HG03196 (cell line): ENCODE measurements at regions not wholly inside any gene's neighbourhood (a gene's known extent, or its start where the extent isn't known, plus 50 kb on each side); places are given as distances from the start of the nearest gene placed in this dataset.

Experiments
- ATAC-seq: cut with Tn5 transposase; IDR thresholded peaks from one replicate; pipeline ENCODE4 v1.9.1; 2021; ENCODE audit not compliant: unreplicated experiment

DNA sequence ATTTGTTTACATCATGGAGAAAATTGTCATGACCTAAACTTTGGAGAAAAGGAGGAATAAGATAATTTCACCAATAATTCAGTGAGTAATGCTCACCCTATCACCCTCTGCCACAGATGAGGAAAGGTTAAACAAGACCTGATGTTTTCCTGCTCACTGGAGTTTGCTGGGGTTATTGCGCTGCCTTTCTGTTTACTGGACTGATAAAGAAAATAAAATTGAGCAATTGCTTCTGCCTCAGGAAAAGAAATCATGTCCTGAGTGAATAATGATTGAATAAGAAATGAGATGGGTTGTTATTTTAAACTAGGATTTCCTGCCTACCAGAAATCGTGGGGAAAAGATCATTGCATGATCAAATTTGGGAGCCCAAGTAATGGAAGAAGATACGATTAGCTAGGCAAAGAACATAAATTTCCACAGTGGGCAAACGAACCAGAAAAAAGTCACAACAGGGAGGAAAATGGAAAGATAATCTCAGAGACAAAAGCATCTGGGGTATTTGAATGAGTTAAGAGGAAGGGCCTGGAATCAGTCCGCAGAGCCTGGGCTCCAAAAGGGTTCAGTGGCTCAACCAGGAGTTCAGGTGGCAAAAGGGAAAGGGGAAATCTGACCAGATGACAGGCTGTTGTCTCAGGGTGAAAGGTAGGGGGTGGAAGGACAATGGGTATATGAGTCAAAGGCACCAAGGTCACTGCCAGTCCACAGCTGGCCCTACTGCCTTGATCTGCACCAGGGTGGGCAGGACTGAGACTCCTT lies 146.8 kb downstream of the FAM43A start:
- ATAC-seq, result no peak

DNA sequence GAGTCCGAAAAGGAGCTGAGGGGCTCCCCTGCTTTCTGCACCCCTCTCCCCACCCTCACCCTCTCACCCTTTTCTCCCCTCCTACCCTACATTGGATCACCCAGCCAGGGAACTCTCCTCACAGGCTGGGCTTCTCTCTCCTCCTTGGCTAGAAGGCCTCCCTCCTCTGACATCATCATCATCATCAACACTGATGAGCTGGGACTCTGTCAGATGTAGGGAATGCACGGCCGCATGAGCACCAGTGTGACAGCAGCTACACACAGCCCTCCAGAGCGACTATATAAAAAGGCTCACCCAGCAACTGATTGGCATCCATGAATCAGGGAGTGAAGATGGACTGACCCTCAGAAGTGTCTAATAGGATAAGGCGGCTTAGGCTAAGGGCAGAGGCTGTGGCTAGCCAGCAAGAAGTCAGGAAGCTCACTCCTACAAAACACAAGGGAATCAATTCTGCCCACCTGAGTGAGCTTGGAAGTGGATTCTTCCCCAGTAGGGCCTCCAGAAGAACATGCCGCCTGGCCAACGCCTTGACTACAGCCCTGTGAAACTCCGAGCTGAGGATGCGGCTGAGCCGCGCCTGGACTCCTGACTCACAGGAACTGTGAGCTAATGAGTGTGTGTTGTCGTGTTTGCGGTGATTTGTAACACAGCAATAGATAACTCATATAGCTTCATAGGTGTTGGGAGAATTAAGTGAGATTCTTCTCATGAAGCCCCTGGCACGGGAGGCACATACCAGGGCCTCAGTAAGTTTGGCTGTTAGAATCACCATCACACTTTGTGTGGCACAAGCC lies 147.6 kb downstream of the FAM43A start:
- ATAC-seq, result no peak

DNA sequence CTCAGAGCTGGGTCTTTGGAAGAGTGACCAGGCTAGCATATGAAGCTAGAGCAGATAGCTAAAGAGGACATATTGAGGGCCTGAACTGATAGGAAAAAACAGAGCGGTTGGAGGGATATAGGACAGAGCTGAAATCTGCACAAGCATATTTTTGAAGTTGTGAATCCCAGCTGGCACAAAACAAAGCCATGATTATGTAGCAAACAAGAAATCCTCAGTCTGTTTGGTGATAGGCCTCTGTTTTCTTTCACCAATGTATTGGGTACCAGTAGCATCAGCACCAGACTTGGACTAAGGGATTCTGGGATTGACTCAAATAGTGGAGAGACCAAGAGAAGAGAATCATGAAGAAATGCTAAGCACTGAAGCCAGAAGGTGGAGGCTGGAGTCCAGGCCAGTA lies 151.0 kb downstream of the FAM43A start:
- no peak for ATAC-seq

DNA sequence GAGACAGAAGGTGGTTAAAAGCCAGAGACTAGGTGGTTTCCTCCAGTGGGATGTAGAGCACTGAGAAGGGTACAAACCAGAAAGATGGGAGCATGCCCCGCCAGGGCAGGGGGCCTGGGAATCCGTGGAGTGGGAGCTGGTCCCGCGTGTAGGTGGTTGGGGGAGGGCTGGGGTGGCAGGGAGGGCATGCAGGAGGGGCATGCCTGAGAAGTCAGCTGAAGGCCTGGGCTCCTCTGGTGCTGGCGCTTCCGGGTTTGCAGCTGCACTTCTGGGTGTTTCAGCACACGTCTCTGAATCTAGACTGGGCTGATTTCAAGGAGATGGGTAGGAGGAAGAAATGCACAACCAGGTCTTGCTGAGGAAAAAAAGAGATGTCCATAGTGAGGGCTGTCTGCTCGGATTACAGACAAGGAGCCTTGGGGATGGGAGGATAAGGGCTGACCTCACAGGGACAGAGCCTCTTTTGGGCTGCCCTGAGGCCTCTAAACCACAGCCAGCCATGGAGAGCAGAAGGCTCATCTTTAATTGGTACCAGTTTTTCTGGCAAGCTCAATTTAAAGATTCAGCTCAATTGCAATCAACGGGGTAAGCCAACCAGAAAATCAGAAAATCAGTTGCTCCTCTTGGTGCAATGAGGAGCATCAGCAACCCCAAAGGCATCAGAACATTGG lies 151.9 kb downstream of the FAM43A start:
- no peak for ATAC-seq

DNA sequence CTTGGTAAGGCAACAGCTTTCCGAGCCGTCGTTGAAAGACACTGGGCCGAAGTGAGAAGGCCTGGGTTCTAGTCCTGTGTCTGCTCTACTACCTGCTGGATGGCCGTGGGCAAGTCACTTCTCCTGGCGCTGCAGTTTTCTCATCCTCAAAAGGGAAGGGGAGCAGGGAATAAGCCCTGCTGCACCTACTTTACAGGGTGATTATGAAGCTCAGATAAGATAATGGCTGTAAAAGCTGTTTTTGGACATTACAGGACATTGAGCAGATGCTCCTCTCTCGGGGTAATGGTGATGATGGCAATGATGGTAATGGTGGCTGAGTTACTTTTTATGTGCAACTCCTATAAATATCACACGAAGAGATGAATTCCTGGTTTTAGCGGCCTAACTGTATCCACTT lies 152.6 kb downstream of the FAM43A start:
- no peak for ATAC-seq

DNA sequence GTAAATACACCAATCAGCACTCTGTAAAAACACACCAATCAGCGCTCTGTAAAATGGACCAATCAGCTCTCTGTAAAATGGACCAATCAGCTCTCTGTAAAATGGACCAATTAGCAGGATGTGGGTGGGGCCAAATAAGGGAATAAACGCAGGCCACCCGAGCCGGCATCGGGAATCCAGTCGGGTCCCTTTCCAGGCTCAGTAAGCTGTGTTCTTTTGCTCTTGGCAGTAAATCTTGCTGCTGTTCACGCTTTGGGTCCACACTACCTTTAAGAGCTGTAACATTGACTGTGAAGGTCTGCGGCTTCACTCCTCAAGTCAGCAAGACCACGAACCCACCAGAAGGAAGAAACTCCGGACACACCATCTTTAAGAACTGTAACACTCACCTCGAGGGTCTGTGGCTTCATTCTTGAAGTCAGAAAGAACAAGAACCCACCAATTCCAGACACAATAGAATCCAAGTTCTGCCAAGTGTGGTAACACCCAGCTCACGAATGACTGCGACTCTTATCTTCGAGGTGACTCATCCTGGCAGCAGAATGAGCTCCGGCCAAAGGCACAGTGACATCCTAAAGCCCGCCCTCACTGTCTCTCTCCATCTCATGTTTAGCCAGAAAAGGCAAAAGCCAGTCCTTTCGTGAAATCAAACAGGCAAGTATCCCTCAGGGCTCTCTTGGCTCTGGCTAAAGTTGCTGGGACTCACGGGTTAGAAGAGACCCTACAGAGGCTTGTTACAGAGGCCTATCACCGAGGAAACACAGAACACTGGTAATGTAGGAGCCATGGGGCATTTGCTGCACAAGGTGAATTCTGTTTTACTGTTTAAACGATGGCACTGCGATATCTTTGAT lies 155.2 kb downstream of the FAM43A start:
- ATAC-seq, result no peak

DNA sequence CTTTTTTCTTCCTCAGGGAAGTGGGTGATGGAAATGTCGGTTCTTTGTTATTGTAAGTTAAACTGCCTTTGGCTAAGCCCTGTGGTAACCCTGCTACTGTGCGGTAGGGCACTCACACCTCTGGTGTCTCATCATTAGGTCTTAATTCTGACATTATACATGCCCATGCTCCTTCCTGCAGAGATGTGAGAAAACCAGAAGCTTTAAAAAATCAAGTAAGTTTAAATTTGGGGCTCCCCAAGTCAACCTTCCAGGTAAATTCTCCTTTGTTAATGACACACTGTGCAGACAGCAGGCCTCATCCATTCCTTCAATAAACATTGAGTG lies 155.8 kb downstream of the FAM43A start:
- ATAC-seq, result no peak

DNA sequence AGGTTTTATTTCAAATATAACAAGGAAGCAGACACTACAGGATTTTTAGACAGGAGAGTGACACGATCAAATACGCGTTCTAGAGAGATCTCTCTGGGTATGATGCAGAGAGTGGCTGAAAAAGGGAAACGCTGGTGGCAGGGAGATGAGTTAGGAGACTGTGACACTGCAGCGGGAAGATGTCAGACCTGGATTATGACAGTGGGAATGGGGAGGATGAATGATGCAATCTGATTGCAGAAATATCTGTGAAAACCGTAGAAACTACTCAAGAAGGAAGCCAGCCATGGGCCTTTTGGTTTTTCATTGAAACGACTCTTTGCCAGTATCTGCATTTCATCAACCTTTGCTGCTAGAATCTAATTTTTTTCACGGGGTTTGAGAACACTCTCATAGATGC lies 157.9 kb downstream of the FAM43A start:
- ATAC-seq, result no peak

DNA sequence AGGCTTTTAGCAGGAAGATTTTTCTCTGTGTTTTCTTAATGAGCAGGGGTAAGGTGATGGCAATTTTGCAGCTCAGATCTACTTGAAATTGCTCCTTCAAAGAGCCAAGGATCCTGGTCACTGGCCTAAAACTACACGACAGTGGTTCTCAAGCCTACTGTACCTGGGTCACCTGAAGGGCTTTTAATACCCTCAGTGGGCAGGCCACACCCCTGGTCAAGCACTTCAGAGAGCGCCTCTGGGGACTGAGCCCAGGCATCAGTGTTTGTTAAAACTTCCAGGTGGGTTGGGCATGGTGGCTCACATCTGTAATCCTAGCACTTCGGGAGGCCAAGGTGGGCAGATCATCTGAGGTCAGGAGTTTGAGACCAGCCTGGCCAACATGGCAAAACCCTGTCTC lies 158.4 kb downstream of the FAM43A start:
- ATAC-seq, result no peak

DNA sequence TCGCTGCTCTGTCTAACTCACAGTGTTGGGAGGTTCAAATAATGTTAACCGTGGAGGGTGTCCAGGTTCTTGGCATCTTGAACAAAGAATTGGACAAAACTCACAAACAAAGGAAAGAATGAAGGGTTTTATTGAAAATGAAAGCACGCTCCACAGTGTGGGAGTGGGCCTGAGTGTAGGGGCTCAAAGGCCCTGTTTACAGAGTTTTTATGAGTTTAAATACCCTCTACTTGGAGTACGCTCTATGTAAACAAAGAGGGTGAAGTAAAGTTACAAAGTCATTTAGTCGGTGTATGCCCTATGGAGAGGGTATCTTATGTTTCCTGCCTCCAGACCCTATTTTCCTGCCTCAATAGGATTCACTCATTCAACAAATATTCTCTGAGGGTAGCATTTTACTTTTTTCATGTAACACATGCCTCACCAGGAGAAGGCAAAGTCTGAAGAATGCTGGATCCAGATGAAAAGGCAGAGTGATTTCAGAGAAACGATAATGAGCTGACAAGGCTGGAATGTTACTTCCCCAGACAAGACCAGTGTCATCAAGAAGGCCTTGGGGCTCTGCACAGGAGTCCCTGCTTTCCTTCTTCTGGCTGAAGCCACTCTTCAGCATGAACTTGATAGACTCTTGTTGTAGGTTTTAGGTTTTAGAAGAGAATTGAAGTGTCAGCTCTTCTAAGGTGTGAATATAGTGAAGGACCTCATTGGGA lies 163.6 kb downstream of the FAM43A start:
- ATAC-seq, result no peak

DNA sequence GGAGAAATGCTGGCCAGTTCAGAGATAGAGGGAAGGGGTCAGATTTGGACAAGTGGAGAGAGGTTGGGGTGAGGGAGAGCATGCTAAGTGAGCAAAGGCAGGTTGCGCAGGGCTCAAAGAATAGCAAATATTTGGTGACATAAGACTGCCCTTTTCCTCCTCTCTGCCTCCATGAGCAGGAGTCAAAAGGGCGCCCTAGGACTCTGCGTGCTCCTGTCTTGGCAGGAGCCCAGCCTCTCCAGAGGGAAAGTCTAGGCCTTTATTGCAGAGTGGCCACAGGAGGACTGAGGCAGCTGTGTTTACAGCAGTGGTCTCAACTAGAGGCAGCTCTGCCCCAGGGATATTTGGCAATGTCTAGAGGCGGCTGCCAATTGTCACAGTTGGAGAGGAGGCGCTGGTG lies 165.6 kb downstream of the FAM43A start:
- ATAC-seq, result no peak

DNA sequence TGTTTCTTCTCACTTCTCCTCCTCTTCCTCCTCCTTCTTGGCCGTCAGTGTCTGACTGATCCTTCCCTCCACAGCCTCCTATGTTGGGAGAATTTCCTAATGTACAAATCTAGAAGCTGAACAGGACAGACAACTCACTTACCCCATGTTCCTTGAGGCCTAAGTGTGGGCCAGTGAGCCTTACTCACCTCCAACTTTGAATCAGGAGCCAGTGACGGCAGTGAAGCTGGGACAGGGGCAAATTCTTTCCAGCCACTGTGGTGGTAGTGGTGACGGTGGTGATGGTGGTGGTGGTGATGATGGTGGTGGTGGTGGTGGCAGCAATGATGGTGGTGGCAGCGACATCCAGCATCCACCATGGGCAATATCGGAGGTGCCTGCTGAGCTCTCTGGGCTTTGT lies 166.3 kb downstream of the FAM43A start:
- ATAC-seq, result no peak

DNA sequence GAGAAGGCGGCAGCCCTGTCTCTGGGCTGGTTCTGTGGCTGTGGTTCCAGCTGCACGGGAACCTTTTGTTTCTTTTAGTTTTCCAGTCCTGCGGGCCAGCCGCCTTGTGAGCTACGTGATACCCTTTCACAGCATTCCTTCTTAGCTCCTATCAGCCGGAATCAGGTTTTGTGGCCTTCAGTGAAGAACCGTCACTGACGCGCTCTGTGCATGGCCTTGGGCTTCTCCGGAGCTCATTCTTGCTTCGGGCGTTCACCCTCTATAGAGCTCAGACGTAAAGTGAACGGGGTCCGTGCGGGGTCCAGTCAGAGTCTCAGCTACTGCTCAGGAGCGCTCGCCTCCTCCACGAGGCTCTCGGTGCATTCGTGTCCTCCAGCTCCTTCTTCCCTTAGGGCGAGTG lies 166.7 kb downstream of the FAM43A start:
- ATAC-seq, result no peak

DNA sequence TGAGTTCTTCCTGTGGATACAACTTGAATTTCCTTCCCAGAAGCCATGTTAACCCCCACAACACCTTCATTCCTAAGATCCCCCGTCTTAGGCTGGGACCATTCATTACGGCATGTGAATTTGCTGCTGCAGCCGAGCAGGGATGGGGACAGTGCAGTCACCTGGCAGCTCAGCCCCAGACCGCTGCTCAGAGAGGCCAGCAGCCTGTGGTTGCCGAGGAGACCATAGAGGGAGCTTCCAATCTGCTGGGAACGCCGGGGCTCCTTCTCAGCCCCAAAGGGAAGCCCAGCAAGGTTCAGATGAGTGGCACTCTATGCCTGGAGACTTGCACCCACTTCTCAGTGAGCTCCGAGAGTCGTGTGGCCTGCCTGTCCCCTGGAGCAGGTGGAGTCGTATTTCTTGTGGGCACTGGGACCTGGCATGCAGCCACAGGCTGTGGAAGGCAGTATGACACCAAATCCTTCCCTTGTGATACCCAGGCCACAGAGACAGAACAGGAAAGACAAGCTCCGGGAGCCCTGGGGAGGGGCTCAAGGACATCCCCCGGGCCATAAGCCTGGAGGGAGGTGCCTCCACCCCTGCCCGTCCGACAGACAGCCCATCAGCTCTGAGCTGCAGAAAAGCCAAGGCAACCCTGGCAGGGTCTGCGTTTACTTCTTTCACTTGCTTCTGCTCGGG lies 167.3 kb downstream of the FAM43A start:
- ATAC-seq, result no peak

DNA sequence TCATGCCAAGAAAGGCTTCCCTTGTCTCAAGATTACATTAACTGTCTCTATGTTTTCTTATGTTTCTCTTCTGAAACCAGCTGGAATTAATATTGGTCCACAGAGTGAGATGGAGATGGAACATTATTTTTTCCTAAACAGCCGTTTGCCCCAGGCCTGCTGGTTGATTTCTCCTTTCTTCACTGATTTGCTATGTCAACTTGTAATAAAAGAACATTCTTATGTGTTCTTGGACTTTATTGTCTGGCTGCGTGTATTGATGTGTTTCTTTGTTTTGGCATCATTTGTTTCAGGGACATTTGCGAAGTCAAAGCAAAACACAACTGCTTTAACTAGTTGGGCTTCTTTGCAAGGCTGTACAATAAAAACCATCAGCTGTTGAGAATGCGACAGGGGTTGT lies 168.5 kb downstream of the FAM43A start:
- ATAC-seq, result no peak

DNA sequence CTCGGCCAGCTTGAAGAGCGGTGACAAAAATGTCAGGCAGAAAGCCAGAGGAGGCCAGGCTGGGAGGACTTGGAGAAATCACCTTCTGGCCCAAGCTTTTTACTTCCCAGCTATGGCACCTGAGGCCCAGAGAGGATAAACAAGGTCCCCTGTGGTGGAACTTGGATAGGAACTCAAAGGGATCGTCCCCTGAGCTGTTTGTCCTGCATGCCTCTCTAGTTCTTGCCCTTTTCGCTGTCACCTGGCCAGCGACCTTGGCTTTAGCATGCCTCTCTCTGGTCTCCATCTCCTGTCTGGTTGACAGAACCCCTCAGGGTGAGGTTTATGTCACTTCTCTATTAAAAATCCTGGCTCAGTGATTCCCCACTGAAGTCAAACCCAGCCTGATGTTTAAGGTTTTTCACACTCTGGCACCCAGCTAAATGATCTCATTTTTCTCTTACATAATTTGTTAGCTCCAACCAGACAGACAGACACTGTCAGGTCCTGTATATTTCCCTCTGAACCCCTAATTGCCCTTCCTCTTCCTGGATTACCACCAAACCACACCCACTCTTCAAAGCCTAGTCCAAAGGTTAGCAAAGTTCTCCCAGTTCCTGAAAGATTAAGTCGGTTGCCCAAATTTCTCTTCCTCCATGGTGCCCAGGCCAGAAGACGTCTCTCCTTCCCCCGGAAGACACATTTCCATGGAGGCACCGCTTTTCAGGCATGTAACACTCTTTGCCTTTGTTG lies 169.1 kb downstream of the FAM43A start:
- ATAC-seq, result no peak

DNA sequence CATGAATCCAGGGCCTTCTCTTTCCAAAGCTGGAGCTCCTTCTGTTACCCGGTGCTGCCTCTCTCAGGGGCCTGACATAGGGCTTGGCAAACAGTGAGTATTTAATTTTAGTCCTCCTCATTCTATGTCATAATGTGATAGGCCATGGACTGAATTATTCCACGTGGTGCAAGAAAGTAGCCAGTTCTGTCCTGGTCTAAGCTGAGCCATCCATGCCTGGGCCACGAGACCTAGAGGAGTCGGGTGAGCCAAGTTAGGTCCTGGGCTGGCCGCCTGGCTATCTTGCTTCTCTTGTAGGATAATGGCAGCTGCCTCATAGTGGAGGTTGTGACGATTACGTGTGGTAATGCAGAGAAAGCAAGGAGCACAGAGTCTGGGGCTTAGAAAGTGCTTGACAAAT lies 170.6 kb downstream of the FAM43A start:
- no peak for ATAC-seq

DNA sequence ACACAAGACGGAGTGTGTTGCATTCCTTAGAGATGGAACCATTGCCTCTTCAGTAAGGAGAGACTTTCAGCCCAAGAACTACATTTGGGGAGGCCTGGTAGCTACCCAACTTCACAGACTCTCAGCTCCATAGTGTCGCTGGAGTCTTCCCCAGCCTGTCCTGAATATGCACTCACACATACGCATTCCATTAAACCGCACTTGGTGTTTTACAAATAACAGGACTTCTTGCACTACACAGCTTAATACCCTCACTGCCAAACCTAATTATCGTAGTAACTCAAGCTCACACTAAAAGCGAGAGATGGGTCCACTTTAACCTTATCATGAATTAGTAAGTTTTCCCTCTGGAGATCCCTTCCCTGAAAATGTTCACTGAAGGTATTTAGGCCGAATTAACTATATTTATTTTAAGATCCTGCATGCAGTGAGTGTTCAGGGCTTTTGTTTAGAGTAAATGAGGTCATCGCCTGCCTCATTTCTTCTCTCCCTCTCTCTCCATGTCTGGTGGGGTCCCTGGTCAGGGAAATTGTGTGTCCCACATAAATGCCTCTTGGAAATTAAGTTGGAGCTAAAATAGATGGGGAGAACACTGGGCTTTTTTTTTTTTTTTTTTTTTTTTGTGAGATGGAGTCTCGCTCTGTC lies 171.9 kb downstream of the FAM43A start:
- ATAC-seq, result no peak

DNA sequence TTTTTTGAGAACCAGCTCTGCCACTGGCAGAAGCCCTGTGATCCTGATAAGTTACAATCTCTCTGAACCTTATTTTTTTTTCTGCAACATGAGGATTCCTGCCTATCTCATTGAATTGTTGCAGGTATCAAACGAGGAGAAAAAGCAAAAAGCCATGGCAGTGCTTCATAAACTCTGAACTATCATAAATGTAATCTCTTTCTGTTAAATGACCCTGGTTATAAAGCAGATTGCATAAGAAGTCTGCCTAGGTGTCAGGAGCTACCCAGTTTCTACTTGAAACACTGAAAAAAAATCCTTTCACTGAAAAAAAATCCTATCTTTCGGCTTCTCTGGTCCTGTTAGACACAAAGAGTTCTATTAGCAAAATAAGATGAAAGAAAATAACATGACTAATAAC lies 172.7 kb downstream of the FAM43A start:
- ATAC-seq, result no peak
